Ascending aorta (tissue), 2 donors: ENCODE measurements at regions not wholly inside any gene's neighbourhood (a gene's known extent, or its start where the extent isn't known, plus 50 kb on each side); places are given as distances from the start of the nearest gene placed in this dataset.

ENCODE experiments used
- DNase-seq, 2 donors: peaks; one replicate each; pipeline ENCODE4 v3.0.0-alpha.2; 2019; ENCODE audit warnings: low spot score in 2 of 2
- H3K27ac ChIP-seq, 2 donors: fragments of 200-600 bp; sonication (generic); one replicate each; pipeline ENCODE4 v1.5.1; 2016 to 2017; ENCODE audit warnings: mild to moderate bottlenecking in 1 of 2
- H3K27me3 ChIP-seq: fragments of 200-600 bp; sonication (generic); one replicate; pipeline ENCODE4 v1.5.1; 2017
- H3K36me3 ChIP-seq, 2 donors: fragments of 200-600 bp; sonication (generic); one replicate each; pipeline ENCODE4 v1.5.1; 2016
- H3K4me1 ChIP-seq, 2 donors: fragments of 200-600 bp; sonication (generic); one replicate each; pipeline ENCODE4 v1.5.1; 2016 to 2017; ENCODE audit warnings: mild to moderate bottlenecking in 1 of 2
- H3K4me3 ChIP-seq, 2 donors: fragments of 200-600 bp; sonication (generic); one replicate each; pipeline ENCODE4 v1.5.1; 2016 to 2017; ENCODE audit warnings: mild to moderate bottlenecking in 1 of 2
- H3K9me3 ChIP-seq, 2 donors: fragments of 200-600 bp; sonication (generic); one replicate each; pipeline ENCODE4 v1.5.1; 2016
- intact Hi-C: fragments of 100-400 bp; cut with DNase I; formaldehyde crosslinking; loops from one replicate; pipeline ENCODE4 v1.15.1; 2023
- TF ChIP-seq, protein P1 (sequence below), 3 experiments: fragments of 200-600 bp in 2 of 3; fragments of 450-650 bp in 1 of 3; sonication (generic) in 2 of 3; IDR thresholded peaks; one replicate each; pipeline ENCODE4 v1.5.1; 2016 to 2019; ENCODE audit warnings: antibody characterized with exemption in 3 of 3, mild to moderate bottlenecking in 1 of 3, moderate library complexity in 1 of 3

DNA sequence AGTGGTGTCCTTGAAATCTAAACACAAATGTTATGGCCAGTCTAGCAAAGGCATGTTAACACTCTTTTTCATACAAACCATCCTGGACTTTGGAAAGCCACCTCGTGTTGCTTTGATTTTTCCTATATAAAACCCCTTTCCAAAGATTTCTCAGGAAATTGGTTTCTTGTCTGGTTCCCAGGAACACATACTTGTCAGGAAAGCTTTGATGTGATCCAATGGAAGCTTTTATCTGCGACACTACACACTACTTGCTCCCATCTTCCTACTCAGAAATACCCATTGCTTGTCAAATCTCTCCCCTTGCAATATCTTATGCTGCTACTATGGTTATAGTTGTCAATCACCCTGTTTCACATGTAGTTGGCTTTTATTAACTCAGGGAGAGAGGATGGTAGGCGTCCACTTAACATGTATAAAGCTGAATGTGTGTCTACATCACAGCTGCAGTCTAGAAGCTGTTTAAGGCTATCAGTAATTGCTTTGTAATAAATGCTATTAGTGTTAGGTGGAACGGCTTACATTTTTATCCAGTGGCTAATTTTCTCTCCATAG is 189.6 kb downstream of the GPAM start:
- TF ChIP-seq, protein P1, sequence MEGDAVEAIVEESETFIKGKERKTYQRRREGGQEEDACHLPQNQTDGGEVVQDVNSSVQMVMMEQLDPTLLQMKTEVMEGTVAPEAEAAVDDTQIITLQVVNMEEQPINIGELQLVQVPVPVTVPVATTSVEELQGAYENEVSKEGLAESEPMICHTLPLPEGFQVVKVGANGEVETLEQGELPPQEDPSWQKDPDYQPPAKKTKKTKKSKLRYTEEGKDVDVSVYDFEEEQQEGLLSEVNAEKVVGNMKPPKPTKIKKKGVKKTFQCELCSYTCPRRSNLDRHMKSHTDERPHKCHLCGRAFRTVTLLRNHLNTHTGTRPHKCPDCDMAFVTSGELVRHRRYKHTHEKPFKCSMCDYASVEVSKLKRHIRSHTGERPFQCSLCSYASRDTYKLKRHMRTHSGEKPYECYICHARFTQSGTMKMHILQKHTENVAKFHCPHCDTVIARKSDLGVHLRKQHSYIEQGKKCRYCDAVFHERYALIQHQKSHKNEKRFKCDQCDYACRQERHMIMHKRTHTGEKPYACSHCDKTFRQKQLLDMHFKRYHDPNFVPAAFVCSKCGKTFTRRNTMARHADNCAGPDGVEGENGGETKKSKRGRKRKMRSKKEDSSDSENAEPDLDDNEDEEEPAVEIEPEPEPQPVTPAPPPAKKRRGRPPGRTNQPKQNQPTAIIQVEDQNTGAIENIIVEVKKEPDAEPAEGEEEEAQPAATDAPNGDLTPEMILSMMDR (IDR thresholded peaks at IDR 0.05), result no peak
- H3K27me3 ChIP-seq, result no peaks in the 10 kb centered on the region
- H3K27ac ChIP-seq, result no peak overlapping the region
- H3K9me3 ChIP-seq, result no peaks in the 10 kb centered on the region
- H3K4me1 ChIP-seq, result no peaks in the 10 kb centered on the region
- H3K36me3 ChIP-seq, result no peaks in the 10 kb centered on the region
- no peak overlapping the region for H3K4me3 ChIP-seq
- no peak for DNase-seq
- intact Hi-C loops, result no loop called here

DNA sequence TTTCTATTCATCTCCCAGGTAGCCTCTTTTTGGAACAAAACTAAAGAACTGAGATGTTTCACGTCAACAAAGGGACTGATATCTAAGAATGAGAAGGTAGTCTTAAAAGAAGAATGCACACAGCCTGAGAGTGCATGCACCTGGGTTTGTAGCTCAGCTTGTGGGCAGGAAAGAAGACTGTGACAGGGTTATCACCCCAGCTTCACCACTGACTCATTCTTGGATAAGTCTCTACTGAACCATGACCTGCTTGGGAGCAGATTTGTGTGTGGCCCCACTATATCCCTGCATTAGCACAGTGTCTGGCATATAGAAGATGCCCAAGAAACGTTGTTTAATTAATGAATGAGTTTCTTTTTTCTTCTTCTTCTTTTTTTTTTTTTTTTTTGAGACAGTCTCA is 187.5 kb downstream of the GPAM start:
- Histone ChIP-seq H3K4me1 (peaks cover 0 to 4% of the 10 kb centered on the region in 2 donors), H3K9me3 (no peaks in the 10 kb centered on the region), H3K36me3 (no peaks in the 10 kb centered on the region), H3K27me3 (no peaks in the 10 kb centered on the region), H3K27ac (no peak overlapping the region), H3K4me3 (no peak overlapping the region)
- DNase-seq, result no peak
- intact Hi-C loops, result no loop called here
- TF ChIP-seq, protein P1 (IDR thresholded peaks at IDR 0.05), result no peak

DNA sequence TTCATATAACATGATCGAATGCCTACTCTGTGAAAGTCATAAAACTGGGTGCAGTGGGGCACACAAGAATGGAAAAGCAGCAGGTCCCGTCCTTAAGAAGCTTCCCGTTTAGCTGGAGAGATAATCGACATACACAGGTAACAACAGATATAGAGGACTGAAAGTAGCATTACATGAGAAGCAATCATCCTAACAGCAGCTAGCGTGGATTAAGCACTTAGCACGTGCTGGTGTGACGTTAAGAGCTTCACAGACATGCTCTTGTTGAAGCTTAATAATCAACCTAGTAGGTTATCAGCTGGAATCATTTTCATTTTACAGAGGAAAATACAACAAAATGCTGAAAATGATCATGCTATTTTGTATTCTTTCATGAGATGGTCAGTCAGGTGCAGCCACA is 184.8 kb downstream of the GPAM start:
- Histone ChIP-seq H3K36me3 (no peaks in the 10 kb centered on the region), H3K4me1 (peaks cover 0 to 4% of the 10 kb centered on the region in 2 donors), H3K27ac (no peak overlapping the region), H3K27me3 (no peaks in the 10 kb centered on the region), H3K4me3 (no peak overlapping the region), H3K9me3 (no peaks in the 10 kb centered on the region)
- DNase-seq, result no peak
- intact Hi-C loops, result no loop called here
- TF ChIP-seq, protein P1 (IDR thresholded peaks at IDR 0.05), result no peak

DNA sequence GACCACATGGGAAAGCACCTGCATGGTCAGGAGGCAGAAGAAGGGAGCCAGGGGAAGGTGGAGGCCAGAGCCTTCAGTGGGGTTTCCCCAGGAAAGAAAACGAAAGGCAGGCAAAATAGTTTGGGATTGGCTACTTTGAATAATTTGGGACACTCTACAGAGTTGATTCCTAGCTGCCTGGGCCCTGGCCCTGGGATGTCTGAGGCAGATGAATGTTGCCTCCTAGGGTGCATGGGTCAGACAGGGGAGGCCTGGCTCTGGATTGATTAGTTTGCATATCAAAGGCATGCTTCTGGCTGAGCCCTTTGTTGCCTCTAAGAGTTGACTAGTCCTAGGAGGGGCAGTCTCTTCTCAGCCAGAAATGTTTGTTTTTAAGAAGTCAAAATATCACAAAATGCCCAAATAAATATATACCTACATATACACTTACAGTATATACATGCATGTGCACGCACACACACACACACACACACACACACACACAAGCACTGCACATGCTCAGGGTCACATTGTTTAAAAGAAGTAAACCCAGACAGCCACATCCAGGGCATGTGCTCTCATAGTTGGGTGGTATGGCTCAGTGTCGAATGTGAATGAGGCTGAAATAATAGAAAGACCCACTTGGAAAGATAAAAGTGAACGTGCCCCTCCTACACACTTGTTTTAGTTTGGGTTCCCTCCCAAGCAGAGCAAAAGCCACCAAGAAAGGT is 184.2 kb downstream of the GPAM start:
- Histone ChIP-seq H3K4me3 (no peak overlapping the region), H3K4me1 (peaks cover 0 to 4% of the 10 kb centered on the region in 2 donors), H3K27me3 (no peaks in the 10 kb centered on the region), H3K9me3 (no peaks in the 10 kb centered on the region), H3K27ac (no peak overlapping the region), H3K36me3 (no peaks in the 10 kb centered on the region)
- no peak for DNase-seq
- intact Hi-C loops, result no loop called here
- TF ChIP-seq, protein P1 (IDR thresholded peaks at IDR 0.05), result no peak

DNA sequence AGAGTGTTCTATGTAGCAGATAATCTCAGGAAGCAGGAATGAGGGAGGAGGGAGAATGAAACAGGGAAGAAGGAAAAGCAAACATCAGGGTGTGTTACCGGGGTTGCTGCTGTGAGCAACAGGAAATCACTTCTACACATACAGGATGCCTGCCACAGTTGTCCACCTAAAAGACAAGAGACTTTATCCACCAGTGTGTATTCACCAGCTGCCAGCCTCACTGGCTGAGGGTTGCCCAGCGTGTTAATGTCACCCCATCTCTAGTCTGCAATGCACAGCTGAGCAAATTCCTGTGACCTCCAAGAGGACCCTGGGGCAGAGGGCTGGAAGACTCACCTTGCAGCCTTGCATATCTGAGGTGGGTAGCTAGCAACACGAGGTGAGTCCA is 183.7 kb downstream of the GPAM start:
- H3K27ac ChIP-seq, result no peak overlapping the region
- intact Hi-C loops, result loop anchor here (1.0 kb wide), 1 partner anchor 14 kb away; no protein-coding TSS in a partner anchor
- TF ChIP-seq, protein P1 (IDR thresholded peaks at IDR 0.05), result no peak
- H3K4me3 ChIP-seq, result no peak overlapping the region
- no peaks in the 10 kb centered on the region for H3K9me3 ChIP-seq
- no peaks in the 10 kb centered on the region for H3K27me3 ChIP-seq
- H3K4me1 ChIP-seq, result peaks cover 0 to 4% of the 10 kb centered on the region in 2 donors
- no peak for DNase-seq
- no peaks in the 10 kb centered on the region for H3K36me3 ChIP-seq
